GM19023 (cell line): ENCODE measurements at regions not wholly inside any gene's neighbourhood (a gene's known extent, or its start where the extent isn't known, plus 50 kb on each side); places are given as distances from the start of the nearest gene placed in this dataset.

ENCODE experiments used
- ATAC-seq: cut with Tn5 transposase; IDR thresholded peaks from one replicate; pipeline ENCODE4 v1.9.1; 2021; ENCODE audit warnings: mild to moderate bottlenecking, moderate library complexity; ENCODE audit not compliant: unreplicated experiment

GRCh38 chr9:90948156-90948555 lies 146.5 kb downstream of the SYK start:
- no peak for ATAC-seq

GRCh38 chr9:90950600-90950999 lies 149.0 kb downstream of the SYK start:
- no peak for ATAC-seq

DNA sequence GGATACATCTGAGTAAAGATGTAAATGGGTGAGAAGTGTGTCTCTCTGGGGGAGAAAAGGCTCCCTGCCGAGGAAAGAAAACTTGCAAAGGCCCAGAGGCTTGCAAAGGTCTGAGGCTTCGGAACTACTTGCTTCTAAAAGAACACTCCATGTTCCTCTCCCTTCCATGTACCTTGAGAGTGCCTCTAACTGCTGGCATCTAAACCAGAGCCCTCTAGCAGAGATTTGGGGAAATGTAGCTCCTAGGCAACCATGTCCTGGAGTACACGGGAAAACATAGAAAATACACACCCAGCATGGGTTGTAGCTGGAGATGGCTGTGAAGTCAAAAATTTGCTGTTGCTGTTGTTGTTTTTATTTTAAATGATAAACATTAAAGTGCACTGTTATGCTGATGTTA lies 151.6 kb downstream of the SYK start:
- ATAC-seq, result no peak

DNA sequence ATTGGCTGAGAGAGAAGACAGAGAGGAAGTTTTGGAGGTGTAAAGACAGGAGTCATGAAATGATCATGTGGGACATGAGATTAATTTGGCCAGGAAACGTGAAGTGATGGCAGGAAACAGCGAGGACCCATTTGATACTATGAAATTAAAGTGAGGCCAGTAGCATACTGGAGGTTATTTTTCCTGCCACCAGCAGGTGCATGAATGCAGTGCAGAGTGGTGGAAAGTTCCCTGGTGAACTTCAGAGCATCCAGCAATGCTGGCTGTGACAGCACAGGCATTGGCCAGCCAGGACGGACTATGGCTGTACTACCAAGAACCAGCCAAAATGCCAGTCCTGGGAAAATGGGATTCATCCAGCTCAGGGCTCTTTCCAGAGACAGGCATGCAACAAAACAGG lies 152.2 kb downstream of the SYK start:
- ATAC-seq, result no peak

- ATAC-seq, result no peak
Observed at GRCh38 chr9:90956026-90956810, 154.6 kb downstream of the SYK start.

GRCh38 chr9:90958328-90958727 lies 156.7 kb downstream of the SYK start:
- ATAC-seq, result no peak

DNA sequence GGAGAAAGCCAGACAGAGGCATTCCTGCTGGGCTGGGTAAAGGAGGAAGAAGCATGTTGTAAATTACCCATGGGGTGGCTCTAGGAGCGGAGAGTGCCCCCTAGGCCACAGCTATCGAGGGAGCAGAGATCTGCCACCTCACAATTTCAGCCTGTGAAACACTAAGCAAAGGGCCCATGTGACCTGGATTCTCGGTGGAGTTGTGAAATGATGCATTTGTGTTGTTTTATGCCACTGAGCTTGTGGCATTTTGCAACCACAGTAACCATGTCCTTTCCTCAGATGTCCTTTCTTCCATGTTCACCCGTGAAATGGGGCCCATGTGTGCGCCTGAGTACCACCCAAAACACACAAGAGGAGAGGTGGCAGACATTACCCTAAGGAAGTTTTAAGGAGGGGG lies 159.3 kb downstream of the SYK start:
- no peak for ATAC-seq

DNA sequence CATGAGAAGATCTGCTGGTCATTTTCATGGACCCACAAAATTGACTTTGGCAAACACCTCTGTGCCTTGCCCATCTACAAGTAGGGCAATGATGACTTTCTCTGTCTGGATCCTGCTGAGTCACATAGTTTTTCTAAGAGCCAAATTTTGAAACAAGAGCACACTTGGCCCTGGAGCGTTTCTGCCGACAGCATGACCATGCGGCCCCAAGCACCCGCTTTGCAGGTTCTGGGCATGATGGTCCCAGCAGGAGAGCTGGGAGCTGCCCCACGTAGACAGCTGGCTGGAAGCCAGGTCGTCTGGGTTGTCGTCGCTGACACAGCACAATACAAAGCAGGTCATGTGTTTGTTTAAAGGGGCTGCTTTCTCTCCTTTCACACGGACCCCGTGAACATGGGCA lies 159.8 kb downstream of the SYK start:
- ATAC-seq, result no peak

DNA sequence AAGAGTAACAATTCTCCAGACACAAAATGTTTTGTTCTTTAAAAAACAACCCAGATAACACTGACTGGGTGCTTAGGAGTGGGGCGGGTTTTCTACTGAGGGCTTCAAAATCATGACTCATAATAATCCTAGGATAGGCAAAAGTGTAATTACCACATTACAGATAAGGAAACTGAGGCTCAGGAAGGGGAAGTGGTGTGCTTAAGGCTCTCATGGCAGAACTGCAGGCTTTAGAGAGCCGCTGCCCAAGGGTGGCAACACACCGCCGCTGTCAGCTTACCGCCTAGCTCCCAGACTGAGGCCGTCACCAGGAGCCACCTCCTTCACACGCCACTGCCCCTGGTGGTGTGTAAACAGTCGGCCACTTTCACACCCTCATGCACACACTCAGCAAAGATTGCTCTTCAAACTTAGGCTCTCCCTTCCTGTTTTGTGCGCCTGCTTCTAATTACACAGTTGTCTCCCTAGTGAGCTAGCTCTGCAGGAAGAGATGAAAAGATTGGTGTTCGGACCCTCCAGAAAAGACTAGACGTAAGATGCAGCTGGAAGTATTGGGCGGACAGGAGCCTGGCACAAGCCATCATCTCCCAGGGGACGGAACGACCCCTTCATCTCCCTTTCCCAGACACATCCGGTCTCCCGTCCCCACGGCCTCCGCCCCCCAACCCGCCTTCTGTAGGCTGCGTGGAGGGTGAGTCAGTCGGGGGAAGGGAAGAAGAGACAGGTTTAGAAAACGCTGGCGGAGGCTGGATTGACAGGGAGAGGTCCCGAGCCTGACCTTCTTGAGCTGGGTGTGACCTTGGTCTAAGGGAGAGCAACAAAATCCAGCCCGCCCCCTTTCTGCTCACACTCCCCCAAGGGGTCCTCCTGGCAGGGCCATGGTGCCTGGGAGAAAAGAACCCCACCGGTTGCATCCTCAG lies 162.7 kb downstream of the SYK start:
- ATAC-seq, result no peak

GRCh38 chr9:90965226-90966030 lies 163.8 kb downstream of the SYK start:
- ATAC-seq, result no peak

DNA sequence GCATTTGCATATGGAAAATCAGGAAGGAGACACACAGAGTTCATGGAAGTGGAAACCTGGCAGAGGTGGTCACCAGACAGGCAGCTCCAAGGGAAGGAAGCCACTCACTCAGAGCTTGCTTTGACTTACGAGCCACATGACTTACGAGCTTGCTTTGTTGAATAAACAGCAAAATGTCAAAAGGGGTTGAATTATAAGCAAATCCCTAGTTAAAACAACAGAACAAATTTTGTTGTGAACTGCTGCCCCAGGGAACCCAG lies 164.3 kb downstream of the SYK start:
- ATAC-seq, result no peak

DNA sequence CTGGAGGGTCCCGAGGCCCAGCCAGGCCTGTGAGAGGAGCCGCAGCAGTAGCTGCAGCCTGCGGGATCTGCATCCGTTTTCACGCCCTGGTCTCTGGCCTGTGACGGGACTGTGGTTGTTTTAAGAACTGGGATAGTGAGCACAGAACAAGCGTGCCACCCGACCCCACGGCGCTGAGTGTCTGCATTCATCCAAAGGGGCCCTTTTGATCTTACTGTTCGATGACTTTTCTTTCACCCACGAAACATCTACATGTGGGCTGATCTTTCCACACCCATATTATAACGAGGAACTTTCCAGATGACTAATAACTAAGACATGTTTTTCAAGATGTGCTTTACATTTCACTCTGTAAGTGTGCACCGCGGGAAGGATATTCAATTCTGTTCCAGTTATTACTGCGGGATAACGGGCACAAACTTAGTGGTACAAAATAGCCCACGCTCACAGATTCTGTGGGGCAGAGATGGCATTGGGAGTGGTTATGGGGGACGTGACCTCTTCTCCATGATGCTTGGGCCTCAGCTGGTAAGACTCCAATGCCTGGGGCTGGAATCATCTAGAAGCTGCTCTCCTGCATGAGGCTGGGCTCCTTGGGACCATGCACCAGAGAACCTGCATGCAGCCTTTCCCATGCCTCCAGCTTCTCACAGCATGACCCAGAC lies 165.0 kb downstream of the SYK start:
- ATAC-seq, result no peak

- ATAC-seq, result no peak
Observed at GRCh38 chr9:90967145-90967538, 165.5 kb downstream of the SYK start.

GRCh38 chr9:90969021-90969675 lies 167.5 kb downstream of the SYK start:
- no peak for ATAC-seq

GRCh38 chr9:90970608-90971007 lies 169.0 kb downstream of the SYK start:
- ATAC-seq, result no peak

- ATAC-seq, result peak; percentile 55
Observed at GRCh38 chr9:90972057-90972456, 170.4 kb downstream of the SYK start.

DNA sequence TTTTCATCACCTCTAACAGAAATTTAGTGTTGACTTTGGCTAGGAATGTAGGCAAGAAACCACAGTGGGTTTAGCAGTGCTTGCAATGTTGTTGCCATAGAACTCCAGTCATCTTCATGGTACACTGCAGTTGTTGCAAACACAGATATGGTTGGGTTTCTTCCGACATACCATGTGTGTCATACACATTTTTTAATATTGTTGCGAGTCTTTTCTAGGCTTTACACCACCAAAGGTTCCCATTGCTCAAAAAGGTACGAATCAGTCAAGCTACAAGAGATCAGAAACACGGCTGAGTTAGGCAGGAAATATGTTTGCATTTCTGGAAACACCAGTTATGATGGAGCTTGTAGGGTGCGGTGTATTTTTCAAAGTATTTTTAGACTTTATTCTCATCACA lies 172.4 kb downstream of the SYK start:
- ATAC-seq, result no peak

DNA sequence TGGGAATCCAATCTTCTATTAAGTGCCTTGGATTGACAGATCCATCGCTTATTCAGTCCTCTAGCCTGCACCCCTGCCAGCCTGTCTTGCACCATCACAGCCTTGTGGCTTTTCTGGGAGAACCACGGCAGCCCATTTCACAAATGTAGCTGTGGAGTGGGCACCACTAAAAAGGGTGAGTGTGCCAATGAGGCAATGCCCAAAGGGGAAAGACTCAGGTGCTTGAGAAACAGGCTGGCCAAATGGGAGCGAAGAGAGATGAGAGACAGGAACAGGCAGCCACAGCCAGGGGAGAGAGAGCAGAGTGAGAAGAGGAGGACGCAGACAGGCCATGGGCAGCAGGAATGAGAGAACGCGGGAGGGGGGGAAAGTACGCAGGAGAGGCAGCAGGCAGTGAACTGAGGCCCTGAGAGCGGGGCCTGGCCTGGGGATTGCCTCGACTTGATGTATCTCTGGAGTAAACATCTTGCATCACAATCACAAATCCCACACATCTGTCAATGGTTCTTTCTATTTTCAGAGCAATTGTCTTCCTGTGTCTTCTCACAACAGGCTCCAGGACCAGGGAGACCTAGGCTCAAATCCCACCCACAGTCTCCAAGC lies 173.1 kb downstream of the SYK start:
- ATAC-seq, result no peak

GRCh38 chr9:90975781-90976538 lies 174.3 kb downstream of the SYK start:
- no peak for ATAC-seq
